OCI-M2 (cell line): ENCODE measurements at regions not wholly inside any gene's neighbourhood (a gene's known extent, or its start where the extent isn't known, plus 50 kb on each side); places are given as distances from the start of the nearest gene placed in this dataset.
"Not testable (repeated sequence)": the region's sequence is repeated elsewhere in the genome, so short reads cannot be mapped to it uniquely, and the experiment has no call there.

Source experiments
- DNase-seq: peaks from one replicate; lab custom pipeline; 2025; ENCODE audit not compliant: unreplicated experiment; lab: John Stamatoyannopoulos, UW

DNA sequence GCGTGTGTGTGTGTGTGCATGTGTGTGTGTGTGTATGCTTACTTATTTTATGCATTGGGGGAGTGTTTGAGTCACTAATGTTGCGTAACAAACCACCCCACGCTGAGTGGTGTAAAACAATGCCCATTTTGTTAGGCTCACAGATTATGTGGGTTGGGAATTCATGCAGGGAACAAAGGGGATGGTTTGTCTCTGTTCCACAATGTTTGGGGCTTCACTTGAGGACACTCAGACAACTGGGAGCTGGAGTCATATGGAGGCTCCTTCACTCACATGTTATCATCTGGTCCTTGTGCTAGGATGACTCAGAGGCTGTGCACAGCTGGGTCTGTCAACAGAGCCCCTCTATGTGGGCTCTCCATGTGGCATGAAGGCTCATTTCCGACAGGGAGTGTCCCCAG lies 51.3 kb upstream of the LARGE1 start:
- no peak for DNase-seq

DNA sequence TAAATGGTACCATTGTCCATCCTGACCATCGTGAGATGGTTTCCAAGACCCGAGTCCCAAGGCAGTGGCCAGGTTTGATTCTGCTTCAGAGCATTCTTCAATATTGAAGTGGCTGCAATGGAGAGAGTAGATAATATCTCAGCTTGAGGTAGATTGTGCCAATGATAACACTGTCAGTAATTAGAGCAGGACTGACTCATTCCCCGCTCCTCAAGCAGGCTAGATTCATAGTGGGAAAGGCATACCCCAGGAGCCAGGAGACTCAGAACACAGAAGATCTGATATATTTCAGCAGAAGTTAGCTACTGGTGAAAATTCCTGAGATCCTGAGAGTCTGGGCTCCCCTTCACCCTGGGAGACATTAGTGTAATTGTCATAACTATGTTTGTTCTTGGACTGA lies 55.6 kb upstream of the LARGE1 start:
- DNase-seq = no peak

DNA sequence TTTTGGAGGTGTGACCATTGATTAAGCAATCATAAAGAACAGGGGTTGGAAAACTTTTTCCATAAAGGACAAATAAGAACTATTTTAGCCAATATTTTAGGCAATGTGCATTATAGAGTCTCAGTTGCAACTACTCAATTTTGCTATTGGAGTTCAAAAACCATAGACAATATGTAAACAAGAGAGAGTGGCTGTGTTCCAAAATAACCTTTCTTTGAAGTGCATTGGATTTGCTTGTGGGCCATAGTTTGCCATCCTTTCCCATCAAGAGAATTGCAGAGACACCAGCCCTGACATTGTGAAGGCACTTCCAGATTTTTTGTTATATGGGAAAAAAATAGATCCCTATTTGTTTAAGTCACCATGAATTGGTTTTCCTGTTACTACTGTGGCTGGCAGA lies 63.3 kb upstream of the LARGE1 start:
- no peak for DNase-seq

DNA sequence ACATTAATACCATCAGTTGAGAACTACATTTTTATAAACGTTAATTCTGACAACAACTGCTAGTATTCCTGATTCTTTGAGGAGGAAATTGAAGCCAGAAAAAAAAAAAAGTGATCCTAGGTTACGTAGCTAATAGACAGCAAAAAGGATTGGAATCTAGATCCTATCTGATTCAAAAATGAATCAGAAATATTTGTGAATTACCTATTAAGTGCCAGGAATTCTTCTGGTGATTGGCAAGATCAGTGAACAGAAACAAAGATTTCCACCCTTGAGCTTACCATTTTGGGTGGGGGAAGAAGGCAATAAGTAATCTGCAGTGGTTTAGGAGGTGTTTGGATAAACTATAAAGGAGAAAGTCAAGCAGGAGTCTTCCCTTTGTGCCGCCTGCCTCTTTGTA lies 63.9 kb upstream of the LARGE1 start:
- no peak for DNase-seq

DNA sequence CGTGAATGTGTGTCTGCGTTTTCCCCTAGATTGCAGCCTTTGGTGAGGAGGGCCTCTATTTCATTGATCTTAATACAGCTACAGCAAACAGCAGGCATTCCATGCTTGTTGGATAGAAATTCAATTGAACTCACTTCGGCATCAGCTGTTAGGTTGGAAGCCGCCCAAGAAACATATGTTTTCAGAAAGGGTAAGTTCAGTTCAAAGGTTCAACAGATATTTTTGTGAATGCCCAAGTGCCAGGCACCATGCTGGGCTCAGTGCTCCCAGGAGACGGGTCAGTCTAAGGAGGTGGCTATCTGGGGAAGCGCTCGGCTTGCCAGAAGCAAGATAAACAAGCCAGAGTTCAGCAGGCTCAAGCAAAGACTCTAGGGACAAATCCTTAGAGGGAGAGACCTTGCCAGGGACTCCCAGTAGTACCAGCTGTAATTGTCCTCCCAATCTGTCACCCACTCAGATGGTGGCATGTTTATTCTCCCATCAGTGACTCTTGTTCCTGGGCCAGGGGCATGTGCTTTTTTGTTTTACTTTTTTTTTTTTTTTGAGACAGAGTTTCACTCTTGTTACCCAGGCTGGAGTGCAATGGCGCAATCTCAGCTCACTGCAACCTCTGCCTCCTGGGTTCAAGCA lies 64.5 kb upstream of the LARGE1 start:
- no peak for DNase-seq

DNA sequence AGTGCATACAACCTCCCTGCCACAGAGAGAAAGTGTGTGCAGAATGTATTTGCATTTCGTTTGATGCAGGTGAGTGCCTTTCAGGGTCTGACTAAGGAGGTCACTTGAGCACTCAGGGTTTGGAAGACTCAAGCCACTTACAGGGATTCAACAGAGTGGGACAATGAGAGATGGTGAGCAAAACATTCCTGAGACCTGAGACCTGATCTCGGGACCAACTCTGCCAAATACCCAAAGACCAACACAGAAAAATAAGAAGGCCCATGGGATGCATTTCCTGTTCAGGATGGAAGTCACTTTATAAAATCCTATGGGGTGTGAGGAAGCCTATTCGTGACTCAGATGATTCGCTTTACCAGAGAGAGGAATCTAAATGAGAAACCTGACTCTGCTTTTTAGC lies 65.2 kb upstream of the LARGE1 start:
- DNase-seq = no peak

DNA sequence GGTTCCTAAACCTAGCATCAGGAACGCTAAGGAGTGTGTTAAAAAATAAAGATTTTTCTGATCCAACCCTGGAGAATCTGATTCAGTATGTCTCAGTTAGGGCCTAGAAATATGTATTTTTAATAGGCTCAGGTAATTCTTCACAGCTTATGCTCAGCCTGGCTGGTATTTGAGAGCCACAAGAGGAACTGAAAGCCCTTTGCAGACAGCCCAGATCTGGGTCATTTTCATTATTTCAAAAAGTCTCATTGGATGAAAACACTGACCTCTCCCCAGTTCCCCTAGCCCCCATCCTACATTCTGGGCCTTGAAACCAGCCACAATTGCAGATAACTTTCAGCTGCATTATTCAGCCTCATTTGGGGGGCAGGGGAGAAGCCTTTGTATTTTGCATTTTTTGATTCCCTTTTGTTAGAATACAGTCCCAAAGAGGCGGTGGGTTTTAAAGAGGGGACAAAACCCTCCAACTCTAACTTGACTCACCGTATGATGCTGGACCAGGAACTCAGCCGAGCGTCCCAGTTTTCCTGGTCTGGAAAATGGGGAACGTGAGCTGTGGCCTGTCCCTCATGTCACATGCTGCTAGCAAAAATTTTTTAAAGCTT lies 66.0 kb upstream of the LARGE1 start:
- no peak for DNase-seq

DNA sequence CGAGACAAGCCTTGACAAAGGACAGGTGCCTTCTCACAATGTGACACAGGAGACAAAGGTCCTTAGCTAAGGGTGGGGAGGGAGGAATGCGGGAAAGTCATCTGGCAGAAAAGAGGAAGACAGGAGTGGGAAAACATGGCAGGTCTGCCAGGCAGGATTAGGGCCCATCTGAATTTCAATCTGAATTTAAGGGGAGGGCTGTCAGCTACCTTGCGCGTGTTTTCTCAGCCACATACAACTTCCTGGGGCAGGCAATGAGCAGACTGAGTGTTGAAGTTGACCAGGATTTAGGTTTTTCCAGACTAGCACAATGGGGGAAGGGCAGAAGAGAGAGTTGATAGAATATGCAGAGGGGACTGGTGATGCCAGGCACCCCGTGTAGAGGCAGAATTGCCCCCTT lies 66.7 kb upstream of the LARGE1 start:
- no peak for DNase-seq

DNA sequence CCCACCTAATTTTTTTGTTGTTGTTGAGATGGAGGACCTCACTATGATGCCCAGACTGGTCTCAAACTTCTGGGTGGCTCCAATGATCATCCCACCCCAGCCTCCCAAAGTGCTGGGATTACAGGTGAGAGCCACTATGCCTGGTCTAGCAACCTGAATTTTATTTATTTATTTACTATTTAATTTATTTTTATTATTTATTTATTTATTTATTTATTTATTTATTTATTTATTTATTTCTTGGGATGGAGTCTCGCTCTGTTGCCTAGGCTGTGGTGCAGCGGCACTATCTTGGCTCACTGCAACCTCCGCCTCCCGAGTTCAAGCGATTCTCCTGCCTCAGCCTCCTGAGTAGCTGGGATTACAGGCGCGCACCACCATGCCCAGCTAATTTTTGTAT lies 69.0 kb upstream of the LARGE1 start:
- DNase-seq = not testable (repeated sequence)

DNA sequence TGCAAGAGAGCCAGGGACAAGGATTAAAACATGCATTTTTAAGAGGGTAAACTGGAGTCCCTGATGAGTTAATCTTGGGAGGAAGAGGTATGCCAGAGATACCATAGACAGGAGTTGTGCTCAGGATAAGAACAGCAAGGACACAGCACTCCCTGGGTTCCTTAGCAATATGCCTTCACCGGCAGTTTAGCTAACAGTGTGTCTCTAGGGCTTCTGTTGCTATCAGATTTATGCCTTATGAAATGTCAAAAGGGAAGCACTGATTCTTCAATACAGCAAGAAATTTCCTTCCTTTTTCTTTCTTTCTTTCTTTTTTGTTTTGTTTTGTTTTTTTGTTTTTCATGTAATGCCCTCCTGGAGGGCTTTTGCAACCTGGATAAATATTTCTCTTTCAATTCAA lies 71.3 kb upstream of the LARGE1 start:
- DNase-seq = no peak

DNA sequence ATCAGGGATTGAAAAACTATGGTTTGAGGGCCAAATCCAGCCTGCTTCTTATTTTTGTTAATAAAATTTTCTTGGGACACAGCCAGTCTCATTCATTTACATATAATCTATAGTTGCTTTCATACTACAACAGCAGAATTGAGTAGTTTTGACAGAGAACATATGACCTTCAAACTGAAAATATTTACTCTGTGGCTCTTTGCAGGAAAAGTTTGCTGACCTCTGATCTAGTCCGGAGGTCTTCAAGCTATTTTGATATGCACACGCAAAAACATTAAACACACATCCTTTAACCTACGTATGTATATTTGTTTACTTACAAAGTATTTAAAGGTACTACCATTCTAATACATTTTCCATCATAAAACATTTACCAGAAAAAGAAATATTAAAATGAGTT lies 76.5 kb upstream of the LARGE1 start:
- DNase-seq = no peak

DNA sequence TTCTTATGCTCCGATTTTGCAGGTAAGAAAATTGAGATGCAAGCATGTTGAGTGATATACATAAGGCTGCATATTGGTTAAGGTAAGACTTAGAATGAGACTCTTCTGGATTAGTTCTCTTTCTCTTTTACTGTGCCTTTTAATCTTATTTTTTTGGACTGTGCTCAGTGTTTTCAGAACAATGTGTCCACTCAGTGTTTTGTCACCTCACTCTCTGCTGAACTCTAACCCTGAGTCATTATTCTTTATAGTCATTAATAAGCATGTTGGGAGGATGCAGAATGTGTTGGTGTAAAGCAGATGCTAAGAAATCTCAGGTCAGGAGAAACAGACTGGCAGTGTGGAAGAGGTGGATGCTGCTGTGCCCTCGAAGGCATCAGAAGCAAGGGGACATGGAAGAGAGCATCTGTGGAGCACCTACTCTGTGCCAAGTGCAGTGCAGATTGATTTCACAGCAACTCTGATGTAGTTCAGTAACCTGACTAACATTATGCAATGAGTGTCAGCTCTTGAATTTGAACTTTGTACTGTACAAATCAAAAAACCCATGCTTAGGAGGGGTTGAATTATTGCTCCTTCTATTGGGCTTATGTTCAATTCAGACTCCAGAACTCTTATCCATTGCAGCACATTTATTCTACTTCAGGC lies 80.7 kb upstream of the LARGE1 start:
- DNase-seq = no peak

DNA sequence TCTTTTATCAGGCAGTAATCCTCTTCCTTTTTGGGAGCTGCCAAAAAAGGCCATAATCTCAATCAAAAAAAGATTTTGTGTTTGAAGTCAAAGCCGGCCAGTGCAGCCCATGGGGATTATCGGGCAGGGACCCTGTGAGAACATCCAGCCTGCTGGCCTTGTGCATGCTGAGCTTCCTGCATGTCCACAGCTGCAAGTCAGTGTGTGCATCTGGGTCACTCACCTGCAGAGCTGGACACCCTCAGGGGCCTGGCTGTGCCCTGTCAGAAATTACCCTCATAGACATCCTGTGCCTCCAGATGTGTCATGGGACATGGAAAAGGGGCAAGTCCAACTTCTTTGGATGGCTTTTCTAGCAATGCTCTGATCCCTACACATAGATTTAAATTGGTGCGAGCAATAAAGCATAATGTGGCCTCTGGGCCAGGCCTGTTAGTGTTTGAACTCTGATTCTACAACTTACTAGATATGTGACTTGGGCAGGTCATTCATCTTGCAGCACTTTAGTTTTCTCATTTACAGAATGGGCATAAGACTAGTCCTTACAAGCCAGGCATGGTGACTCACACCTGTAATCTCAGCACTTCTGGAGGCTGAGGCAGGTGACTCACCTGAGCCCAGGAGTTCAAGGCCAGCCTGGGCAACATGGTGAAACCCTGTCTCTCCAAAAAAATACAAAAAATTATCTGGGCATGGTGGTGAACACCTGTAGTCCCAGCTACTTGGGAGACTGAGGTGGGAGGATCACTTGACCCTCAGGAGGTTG lies 81.6 kb upstream of the LARGE1 start:
- no peak for DNase-seq

DNA sequence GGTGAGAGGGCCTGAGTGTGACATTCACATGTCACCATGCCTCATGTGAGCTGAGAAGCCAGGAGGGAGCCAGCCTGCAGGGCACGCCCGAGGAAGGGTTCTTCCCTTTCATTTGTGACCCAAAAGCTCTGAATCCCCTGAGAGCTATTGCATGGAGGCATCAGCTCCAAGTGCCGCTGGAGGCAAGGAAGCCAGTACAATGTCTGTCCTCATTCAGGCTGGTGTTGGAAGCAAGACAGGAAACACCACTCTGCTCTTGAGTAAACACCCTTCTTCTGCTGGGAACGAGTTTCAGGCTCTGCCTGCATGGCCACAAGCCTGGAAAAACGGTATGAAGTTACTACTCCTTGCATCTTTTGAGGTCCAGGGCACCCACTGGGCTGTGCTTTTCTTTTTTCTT lies 83.8 kb upstream of the LARGE1 start:
- DNase-seq = no peak

DNA sequence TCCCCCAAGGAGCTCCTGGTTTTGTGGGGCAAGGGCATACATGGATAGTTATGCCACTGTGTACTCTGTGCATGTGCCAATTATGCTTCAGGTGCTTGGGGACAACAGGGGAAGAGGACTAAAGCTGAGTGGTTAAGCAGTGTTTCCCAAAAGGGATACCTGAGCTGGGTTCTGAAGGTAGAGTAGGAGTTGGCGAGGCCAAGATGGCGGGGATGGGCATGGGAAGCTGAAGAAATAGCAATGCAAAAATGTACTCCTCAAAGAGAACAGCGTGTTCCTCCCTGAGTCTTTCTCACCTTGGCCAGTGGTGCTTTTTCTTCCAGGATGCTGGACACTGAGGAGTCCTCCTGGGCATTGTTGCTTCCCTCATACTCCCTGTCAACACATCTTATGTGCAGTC lies 90.0 kb upstream of the LARGE1 start:
- DNase-seq = no peak

DNA sequence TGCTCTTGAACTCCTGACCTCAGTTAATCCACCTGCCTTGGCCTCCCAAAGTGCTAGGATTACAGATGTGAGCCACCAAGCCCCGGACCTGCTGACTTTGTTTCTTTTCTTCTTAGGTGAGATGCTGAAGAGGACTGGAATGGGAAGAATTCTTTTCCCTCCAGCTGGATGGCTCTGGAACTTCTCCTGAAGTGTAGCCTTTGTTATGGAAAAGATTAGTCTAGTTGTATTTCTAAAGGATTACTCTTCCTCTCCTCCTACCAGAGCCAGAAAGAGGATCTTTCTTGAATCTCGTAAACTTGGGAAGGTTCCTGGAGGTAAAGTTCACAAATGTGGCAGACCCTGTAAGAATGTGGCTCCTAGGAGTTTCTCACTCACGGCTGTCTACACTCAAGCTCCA lies 95.4 kb upstream of the LARGE1 start:
- DNase-seq = no peak

DNA sequence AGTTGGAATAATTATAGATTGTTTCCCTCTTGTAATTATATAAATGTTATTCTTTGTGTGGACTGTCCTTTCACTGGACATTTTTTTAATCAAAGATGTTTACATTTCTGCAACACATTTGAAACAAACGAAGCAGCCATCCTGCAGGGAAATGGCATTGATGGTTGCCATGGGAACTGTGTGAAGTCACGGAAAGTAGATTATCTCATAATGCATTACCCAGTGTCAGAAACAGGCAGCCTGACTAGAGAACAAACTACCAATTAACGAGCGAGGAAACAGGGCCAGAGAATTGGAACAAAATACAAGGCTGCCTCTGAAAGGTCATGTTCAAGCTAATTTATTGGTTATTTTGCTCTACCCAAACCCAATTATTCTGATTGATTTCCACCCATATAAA lies 96.9 kb upstream of the LARGE1 start:
- DNase-seq = no peak

DNA sequence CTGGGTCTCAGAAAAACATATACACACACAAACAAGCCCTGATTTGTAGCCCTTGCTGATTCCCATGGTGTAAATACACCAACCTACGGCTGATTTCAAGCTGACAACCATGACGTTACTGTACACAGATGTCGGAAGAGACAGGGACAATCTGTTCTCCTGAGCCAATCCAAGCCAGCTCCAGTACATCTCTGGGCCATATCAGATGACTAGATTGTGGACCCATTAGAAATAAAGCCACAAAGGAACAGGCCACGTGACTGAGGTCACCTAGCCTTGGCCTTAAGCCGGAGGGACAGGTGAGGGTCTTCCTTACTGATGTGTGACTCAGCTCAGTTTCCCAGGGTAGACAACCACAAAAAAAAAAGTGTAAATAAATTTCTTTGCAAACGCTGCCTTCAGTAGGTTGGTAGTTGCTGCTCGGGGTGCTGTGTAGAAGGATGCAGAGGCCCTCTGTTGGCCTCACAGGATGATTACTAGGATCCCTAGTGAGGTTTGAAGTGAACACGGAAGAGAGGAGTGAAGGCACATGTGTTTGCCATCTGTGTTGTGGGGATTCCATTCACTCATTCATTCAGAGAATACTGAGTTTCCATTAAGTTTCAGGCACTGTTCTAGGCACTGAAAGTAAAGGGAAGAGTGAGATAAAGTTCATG lies 99.0 kb upstream of the LARGE1 start:
- no peak for DNase-seq

DNA sequence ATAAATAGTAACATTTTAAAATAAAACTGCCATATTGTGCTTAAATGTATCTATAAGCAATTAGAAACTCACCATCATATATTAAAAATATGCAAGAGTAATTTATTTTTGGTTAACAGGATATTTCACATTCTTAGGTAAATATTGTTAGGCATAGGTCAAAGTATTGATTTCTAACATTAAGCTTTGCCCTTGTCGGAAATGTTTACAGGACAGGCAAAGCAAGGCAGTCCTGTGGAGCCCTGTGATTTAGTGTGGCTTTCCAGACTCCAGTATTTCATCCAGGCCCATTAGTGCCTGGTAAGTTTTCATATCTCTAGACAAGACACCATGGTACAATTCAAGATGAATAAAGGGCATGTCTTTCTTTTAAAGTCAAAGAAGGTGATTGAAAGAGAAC lies 114.9 kb upstream of the LARGE1 start:
- DNase-seq = no peak

DNA sequence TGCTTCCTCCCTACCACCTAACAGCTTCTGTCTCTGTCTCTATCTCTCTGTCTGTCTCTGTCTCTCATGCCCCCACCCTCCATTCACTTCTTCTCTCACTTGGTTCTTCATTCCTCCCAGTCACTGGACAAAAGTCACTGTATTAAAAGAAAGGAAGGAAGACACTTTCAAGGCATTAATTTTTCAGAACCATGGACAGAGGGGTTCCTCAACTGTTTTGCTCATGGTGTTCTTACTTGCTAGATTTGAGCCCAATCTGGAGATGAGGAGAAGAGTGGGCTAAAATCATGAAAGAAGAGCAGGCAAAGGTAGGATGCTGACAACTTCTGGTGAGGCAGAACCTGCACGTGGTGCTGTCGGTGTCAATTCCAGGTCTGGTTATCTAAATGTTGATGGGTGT lies 116.7 kb upstream of the LARGE1 start:
- DNase-seq = no peak

DNA sequence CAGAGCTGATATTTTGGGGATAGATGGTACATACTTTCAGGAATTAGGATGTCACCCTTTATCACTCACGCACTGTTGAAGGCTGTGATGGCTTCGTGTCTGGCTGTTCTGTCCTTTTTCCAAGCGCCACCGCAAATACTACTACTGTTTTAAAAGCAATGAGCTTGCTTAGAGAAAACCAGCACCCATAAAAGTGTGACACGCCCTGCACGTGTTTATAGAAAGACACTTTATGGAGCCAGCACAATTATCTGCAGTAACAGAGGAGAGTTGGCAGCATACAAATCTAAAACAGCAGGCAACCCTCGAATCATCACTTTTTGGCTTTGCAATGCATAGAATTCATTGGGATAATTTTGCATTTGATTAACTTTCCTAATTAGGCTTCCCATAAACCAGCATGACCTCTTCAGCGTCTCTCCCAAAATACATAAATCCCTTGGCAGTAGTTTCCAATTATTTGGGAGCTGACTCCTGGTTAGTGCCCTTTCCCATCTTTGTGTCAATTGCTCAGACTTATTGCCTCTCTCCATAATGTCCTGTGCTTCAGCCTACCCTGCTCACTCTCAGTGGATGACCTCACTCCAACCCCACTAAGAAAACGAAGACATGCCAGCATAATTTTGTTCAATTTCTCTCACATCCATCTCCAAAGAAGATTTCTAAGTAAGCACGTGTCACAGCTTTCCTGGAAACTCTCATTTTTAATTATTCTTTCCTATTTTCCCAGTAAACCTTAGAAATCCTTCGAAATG lies 118.7 kb upstream of the LARGE1 start:
- no peak for DNase-seq
